Trophoblast cell (in vitro differentiated cells and primary cell): ENCODE measurements at regions not wholly inside any gene's neighbourhood (a gene's known extent, or its start where the extent isn't known, plus 50 kb on each side); places are given as distances from the start of the nearest gene placed in this dataset.
A peak's percentile ranks its signal among the peaks of the same experiment; 100 is the strongest.
"Not testable (repeated sequence)": the region's sequence is repeated elsewhere in the genome, so short reads cannot be mapped to it uniquely, and the experiment has no call there.

Experiments used
- DNase-seq, 2 donors: peaks; one replicate each; pipeline ENCODE4 v3.0.0-alpha.2; 2016
- H2AFZ ChIP-seq: 2 replicates; pipeline ENCODE4 v1.6.1; 2013; ENCODE audit warnings: low read length, moderate library complexity, mild to moderate bottlenecking; ENCODE audit not compliant: insufficient read depth, poor library complexity
- H2AK5ac ChIP-seq: 2 replicates; pipeline ENCODE4 v1.6.1; 2013; ENCODE audit warnings: mild to moderate bottlenecking, low read length
- H2BK120ac ChIP-seq: 2 replicates; pipeline ENCODE4 v1.6.1; 2013; ENCODE audit warnings: low read length, mild to moderate bottlenecking, moderate library complexity; ENCODE audit not compliant: insufficient read depth, poor library complexity
- H2BK12ac ChIP-seq: 2 replicates; pipeline ENCODE4 v1.6.1; 2013; ENCODE audit warnings: mild to moderate bottlenecking, low read length, moderate library complexity
- H2BK5ac ChIP-seq: 2 replicates; pipeline ENCODE4 v1.6.1; 2013; ENCODE audit warnings: low read length, low read depth, moderate library complexity, mild to moderate bottlenecking; ENCODE audit not compliant: poor library complexity
- H3K14ac ChIP-seq: 2 replicates; pipeline ENCODE4 v1.6.1; 2013; ENCODE audit warnings: mild to moderate bottlenecking, low read length
- H3K18ac ChIP-seq: 2 replicates; pipeline ENCODE4 v1.6.1; 2013; ENCODE audit warnings: mild to moderate bottlenecking, low read length
- H3K23ac ChIP-seq: 2 replicates; pipeline ENCODE4 v1.6.1; 2013; ENCODE audit warnings: low read length
- H3K27ac ChIP-seq: 2 replicates; pipeline ENCODE4 v1.5.1; 2013; ENCODE audit warnings: low read depth, mild to moderate bottlenecking, inconsistent platforms, low read length, moderate library complexity
- H3K27me3 ChIP-seq: 2 replicates; pipeline ENCODE4 v1.6.1; 2013; ENCODE audit warnings: inconsistent platforms, mild to moderate bottlenecking, low read length, moderate library complexity; ENCODE audit not compliant: insufficient read depth
- H3K36me3 ChIP-seq, 2 experiments: 1 replicate in 1 of 2; 2 replicates in 1 of 2; pipeline ENCODE4 v1.6.1; 2013; ENCODE audit warnings: low read length in 2 of 2, mild to moderate bottlenecking in 2 of 2, moderate library complexity in 1 of 2; ENCODE audit not compliant: insufficient read depth in 2 of 2, control insufficient read depth in 1 of 2
- H3K4ac ChIP-seq: 2 replicates; pipeline ENCODE4 v1.6.1; 2013; ENCODE audit warnings: low read depth, mild to moderate bottlenecking, low read length, moderate library complexity
- H3K4me1 ChIP-seq, 2 experiments: 1 replicate in 1 of 2; 2 replicates in 1 of 2; pipeline ENCODE4 v1.6.1; 2013; ENCODE audit warnings: low read length in 2 of 2, mild to moderate bottlenecking in 2 of 2, moderate library complexity in 1 of 2; ENCODE audit not compliant: insufficient read depth in 2 of 2, control insufficient read depth in 1 of 2
- H3K4me2 ChIP-seq: 2 replicates; pipeline ENCODE4 v1.6.1; 2013; ENCODE audit warnings: inconsistent platforms, mild to moderate bottlenecking, low read length, moderate library complexity
- H3K4me3 ChIP-seq: 2 replicates; pipeline ENCODE4 v1.5.1; 2013; ENCODE audit warnings: mild to moderate bottlenecking, low read depth, low read length, inconsistent platforms
- H3K79me1 ChIP-seq: one replicate; pipeline ENCODE4 v1.6.1; 2013; ENCODE audit warnings: low read length
- H3K79me2 ChIP-seq: 2 replicates; pipeline ENCODE4 v1.6.1; 2013; ENCODE audit warnings: low read length, mild to moderate bottlenecking; ENCODE audit not compliant: control insufficient read depth, insufficient read depth, poor library complexity
- H3K9ac ChIP-seq: 2 replicates; pipeline ENCODE4 v1.6.1; 2013; ENCODE audit warnings: mild to moderate bottlenecking, low read length
- H3K9me3 ChIP-seq: 2 replicates; pipeline ENCODE4 v1.6.1; 2013; ENCODE audit warnings: low read depth, mild to moderate bottlenecking, control low read depth, inconsistent platforms, low read length; ENCODE audit not compliant: insufficient read depth
- H4K12ac ChIP-seq: 2 replicates; pipeline ENCODE4 v1.6.1; 2013; ENCODE audit warnings: low read depth, mild to moderate bottlenecking, low read length, moderate library complexity
- H4K8ac ChIP-seq: 2 replicates; pipeline ENCODE4 v1.6.1; 2013; ENCODE audit warnings: low read depth, mild to moderate bottlenecking, low read length, moderate library complexity
- H4K91ac ChIP-seq: one replicate; pipeline ENCODE4 v1.6.1; 2013; ENCODE audit warnings: low read depth, mild to moderate bottlenecking, low read length, moderate library complexity
- WGBS: extraction: QIAGEN DNeasy Blood & Tissue Kit; methylation state at CpG from one replicate; pipeline ENCODE4 v1.1.7; 2013; ENCODE audit warnings: missing lambda C conversion rate; ENCODE audit not compliant: insufficient read length, insufficient coverage; ENCODE audit errors: extremely low coverage; 5-methylcytosine and 5-hydroxymethylcytosine counted together

GRCh38 chr1:191427593-191427992, 730.7 kb upstream of the RGS18 start:
- Histone ChIP-seq H3K27me3 (no peaks in the 10 kb centered on the region), H3K9me3 (no peaks in the 10 kb centered on the region), H3K4ac (no peak overlapping the region), H3K9ac (no peak overlapping the region), H3K4me2 (no peak overlapping the region), H3K23ac (no peak overlapping the region), H3K79me1 (no peaks in the 10 kb centered on the region), H3K18ac (no peak overlapping the region), H2AFZ (no peak overlapping the region), H3K4me1 (no peaks in the 10 kb centered on the region), H4K12ac (no peak overlapping the region), H3K79me2 (no peaks in the 10 kb centered on the region), H2BK120ac (no peak overlapping the region), H3K4me3 (no peak overlapping the region), H3K36me3 (no peaks in the 10 kb centered on the region), H2BK5ac (no peak overlapping the region), H3K14ac (no peak overlapping the region), H2BK12ac (no peak overlapping the region), H4K8ac (no peak overlapping the region), H4K91ac (no peak overlapping the region), H3K27ac (no peak overlapping the region), H2AK5ac (no peak overlapping the region)
- WGBS, result no CpG with 5 or more reads among the region's 3 CpGs
- no peak for DNase-seq

DNA sequence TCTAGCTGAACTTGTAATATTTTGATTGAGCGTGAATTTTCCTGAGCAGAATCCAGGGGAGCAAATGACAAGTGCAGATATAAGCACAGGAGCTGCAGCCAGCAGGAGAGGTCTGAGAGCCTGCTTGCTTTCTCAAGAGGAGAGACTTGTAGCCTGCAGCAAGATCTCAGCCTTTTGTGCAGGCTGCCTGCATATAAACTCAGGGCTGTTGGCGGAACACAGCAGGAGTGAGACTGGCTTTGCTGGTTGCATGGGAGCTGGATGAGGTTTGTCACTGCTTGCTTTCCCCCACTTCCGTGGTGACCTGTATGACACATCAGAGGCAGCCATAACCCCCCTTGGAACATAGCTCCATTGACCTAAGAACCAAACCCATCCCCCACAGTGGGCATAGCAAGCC, 725.4 kb upstream of the RGS18 start:
- H3K4me3 ChIP-seq, result no peak overlapping the region
- no peaks in the 10 kb centered on the region for H3K27me3 ChIP-seq
- no peaks in the 10 kb centered on the region for H3K79me1 ChIP-seq
- H3K4ac ChIP-seq, result no peak overlapping the region
- no peak overlapping the region for H2AK5ac ChIP-seq
- no peaks in the 10 kb centered on the region for H3K9me3 ChIP-seq
- peak overlapping the region; percentile 34 for H3K9ac ChIP-seq
- no peak overlapping the region for H4K8ac ChIP-seq
- H3K4me1 ChIP-seq, result peaks cover 0 to 3% of the 10 kb centered on the region in 2 experiments
- H2BK120ac ChIP-seq, result no peak overlapping the region
- no peak overlapping the region for H2AFZ ChIP-seq
- no peak overlapping the region for H3K14ac ChIP-seq
- H3K36me3 ChIP-seq, result no peaks in the 10 kb centered on the region
- no CpG with 5 or more reads among the region's 3 CpGs for WGBS
- H3K23ac ChIP-seq, result no peak overlapping the region
- H4K12ac ChIP-seq, result no peak overlapping the region
- H2BK12ac ChIP-seq, result no peak overlapping the region
- H4K91ac ChIP-seq, result no peak overlapping the region
- H3K79me2 ChIP-seq, result no peaks in the 10 kb centered on the region
- no peak overlapping the region for H3K27ac ChIP-seq
- no peak overlapping the region for H3K4me2 ChIP-seq
- no peak for DNase-seq
- H3K18ac ChIP-seq, result no peak overlapping the region
- no peak overlapping the region for H2BK5ac ChIP-seq

- H4K91ac ChIP-seq, result no peak overlapping the region
- DNase-seq, result no peak
- H2AFZ ChIP-seq, result no peak overlapping the region
- H3K9ac ChIP-seq, result no peak overlapping the region
- no CpG with 5 or more reads among the region's 1 CpG for WGBS
- H3K4me3 ChIP-seq, result no peak overlapping the region
- H3K18ac ChIP-seq, result no peak overlapping the region
- no peaks in the 10 kb centered on the region for H3K36me3 ChIP-seq
- no peaks in the 10 kb centered on the region for H3K79me2 ChIP-seq
- H4K8ac ChIP-seq, result no peak overlapping the region
- H4K12ac ChIP-seq, result no peak overlapping the region
- no peak overlapping the region for H2BK12ac ChIP-seq
- H3K23ac ChIP-seq, result no peak overlapping the region
- H3K27ac ChIP-seq, result no peak overlapping the region
- H3K4me1 ChIP-seq, result no peaks in the 10 kb centered on the region
- no peak overlapping the region for H2AK5ac ChIP-seq
- H2BK5ac ChIP-seq, result no peak overlapping the region
- no peaks in the 10 kb centered on the region for H3K27me3 ChIP-seq
- H3K79me1 ChIP-seq, result no peaks in the 10 kb centered on the region
- no peak overlapping the region for H3K14ac ChIP-seq
- no peak overlapping the region for H3K4ac ChIP-seq
- H2BK120ac ChIP-seq, result no peak overlapping the region
- H3K9me3 ChIP-seq, result no peaks in the 10 kb centered on the region
- no peak overlapping the region for H3K4me2 ChIP-seq
These were observed 719.3 kb upstream of the RGS18 start for GRCh38 chr1:191438979-191439378.

DNA sequence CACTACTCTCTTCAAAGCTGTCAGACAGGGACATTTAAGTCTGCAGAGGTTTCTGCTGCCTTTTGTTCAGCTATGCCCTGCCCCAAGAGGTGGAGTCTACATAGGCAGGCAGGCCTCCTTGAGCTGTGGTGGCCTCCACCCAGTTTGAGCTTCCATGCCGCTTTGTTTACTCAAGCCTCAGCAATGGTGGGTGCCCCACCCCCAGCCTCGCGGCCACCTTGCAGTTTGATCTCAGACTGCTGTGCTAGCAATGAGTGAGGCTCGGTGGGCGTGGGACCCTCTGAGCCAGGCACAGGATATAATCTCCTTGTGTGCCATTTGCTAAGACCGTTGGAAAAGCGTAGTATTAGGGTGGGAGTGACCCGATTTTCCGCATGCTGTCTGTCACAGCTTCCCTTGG, 710.0 kb upstream of the RGS18 start:
- not testable (repeated sequence) for H3K4me2 ChIP-seq, H3K79me1 ChIP-seq, H3K4me3 ChIP-seq, H3K9me3 ChIP-seq, H3K14ac ChIP-seq, H2BK120ac ChIP-seq, H3K4me1 ChIP-seq, H2BK12ac ChIP-seq, H2AK5ac ChIP-seq, H3K27me3 ChIP-seq, H4K91ac ChIP-seq, H2BK5ac ChIP-seq, H3K27ac ChIP-seq, H3K23ac ChIP-seq, H3K36me3 ChIP-seq, H3K79me2 ChIP-seq, H3K18ac ChIP-seq, DNase-seq, H3K4ac ChIP-seq, H4K8ac ChIP-seq, H2AFZ ChIP-seq, H4K12ac ChIP-seq, H3K9ac ChIP-seq
- no CpG with 5 or more reads among the region's 9 CpGs for WGBS
